ENCODE measurements at regions not wholly inside any gene's neighbourhood (a gene's known extent, or its start where the extent isn't known, plus 50 kb on each side); places are given as distances from the start of the nearest gene placed in this dataset.

DNA sequence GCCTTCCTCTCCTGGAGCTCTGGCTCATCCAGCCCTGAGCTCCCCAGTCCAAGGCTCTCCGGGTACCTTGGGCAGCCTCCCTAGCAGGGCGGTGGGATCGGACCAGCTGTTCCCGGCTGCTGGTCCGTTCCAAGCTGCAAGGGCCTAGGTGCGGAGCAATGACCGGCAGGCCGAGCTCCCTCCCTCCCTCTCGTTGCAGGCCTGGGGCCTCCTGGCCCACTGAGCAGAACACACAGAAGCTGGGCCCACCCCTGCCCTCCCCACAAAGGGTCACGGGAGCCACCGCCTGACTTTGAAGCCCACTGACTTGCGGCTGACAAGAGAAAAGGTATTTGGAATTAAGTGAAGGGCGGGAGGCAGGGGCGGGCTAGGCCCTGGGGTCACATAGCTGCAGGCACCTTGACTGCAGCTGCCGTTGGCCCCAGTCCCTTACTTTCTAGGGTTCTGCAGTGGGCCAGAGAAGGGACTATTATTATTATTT is 104.7 kb upstream of the IER5L start:
- H3K36me3 ChIP-seq (ENCODE audit: low read depth) = no peaks in the 10 kb centered on the region
- POLR2A ChIA-PET (ENCODE audit: unreplicated experiment) = interaction anchor here (0.5 to 1.0 kb wide), 5 partner anchors 27 to 508 kb away, joined by 3 to 7 read pairs (median 5); partner anchors contain the start of gene IER5L

DNA sequence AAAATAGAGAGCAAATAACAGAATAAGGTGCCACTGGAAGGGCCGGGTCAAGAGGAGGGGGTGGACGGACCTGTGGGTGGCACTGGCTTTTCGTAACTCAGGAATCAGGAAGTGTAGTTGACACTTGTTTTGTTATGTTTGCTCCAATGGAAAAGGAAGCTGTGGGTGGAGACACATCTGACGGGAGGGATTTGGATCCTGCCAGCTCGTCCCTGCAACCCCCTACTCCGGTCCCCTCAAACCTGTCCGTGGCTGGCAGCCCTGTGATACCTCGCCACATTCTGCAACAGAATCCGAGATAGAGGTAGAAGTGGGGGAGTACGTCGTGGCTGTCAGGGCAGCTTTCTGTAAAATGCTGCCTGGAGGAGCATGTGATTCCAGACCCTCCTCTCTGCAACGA is 104.2 kb upstream of the IER5L start:
- intact Hi-C loops (cut with micrococcal nuclease; ENCODE audit: unreplicated experiment) = no loop called here
- TF ChIP-seq, protein P1, sequence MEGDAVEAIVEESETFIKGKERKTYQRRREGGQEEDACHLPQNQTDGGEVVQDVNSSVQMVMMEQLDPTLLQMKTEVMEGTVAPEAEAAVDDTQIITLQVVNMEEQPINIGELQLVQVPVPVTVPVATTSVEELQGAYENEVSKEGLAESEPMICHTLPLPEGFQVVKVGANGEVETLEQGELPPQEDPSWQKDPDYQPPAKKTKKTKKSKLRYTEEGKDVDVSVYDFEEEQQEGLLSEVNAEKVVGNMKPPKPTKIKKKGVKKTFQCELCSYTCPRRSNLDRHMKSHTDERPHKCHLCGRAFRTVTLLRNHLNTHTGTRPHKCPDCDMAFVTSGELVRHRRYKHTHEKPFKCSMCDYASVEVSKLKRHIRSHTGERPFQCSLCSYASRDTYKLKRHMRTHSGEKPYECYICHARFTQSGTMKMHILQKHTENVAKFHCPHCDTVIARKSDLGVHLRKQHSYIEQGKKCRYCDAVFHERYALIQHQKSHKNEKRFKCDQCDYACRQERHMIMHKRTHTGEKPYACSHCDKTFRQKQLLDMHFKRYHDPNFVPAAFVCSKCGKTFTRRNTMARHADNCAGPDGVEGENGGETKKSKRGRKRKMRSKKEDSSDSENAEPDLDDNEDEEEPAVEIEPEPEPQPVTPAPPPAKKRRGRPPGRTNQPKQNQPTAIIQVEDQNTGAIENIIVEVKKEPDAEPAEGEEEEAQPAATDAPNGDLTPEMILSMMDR (conservative IDR thresholded peaks at IDR 0.05) = no peak
- no peak for TF ChIP-seq EZH2 (IDR thresholded peaks at IDR 0.05; ENCODE audit: low read depth)
- H3K9me3 ChIP-seq (ENCODE audit: insufficient read depth, low read depth) = no peaks in the 10 kb centered on the region
- no peak overlapping the region for H3K4me2 ChIP-seq
- BruUV-seq (replicated peaks) = no TSS peak
- DNase-seq = no peak
- ChIA-PET POLR2A (ENCODE audit: unreplicated experiment) (interaction anchor here (0.6 to 1.0 kb wide), 4 partner anchors 27 to 508 kb away, joined by 3 to 7 read pairs (median 5); partner anchors contain the start of gene IER5L), CTCF (no interaction called here)
- H3K27me3 ChIP-seq (ENCODE audit: insufficient read depth, low read depth) = no peaks in the 10 kb centered on the region
- no peak overlapping the region for H3K4me3 ChIP-seq
- H3K27ac ChIP-seq = no peak overlapping the region
- no peak overlapping the region for H2AFZ ChIP-seq
- H4K20me1 ChIP-seq (ENCODE audit: insufficient read depth) = no peaks in the 10 kb centered on the region
- H3K36me3 ChIP-seq (ENCODE audit: low read depth) = no peaks in the 10 kb centered on the region
- peaks cover 17% of the 10 kb centered on the region for H3F3A ChIP-seq (ENCODE audit: insufficient read depth, low read depth)
- peaks cover 23% of the 10 kb centered on the region for H3K4me1 ChIP-seq (replicated peaks; ENCODE audit: insufficient read depth)
- no peaks in the 10 kb centered on the region for H3K79me2 ChIP-seq (ENCODE audit: low read depth)
- H3K9me2 ChIP-seq (ENCODE audit: insufficient read depth) = no peaks in the 10 kb centered on the region

More for the DNA sequence above, 104.7 kb upstream of the IER5L start:
- Histone ChIP-seq H3K4me1 (replicated peaks; ENCODE audit: insufficient read depth) (peaks cover 18% of the 10 kb centered on the region), H3K27ac (no peak overlapping the region), H4K20me1 (ENCODE audit: insufficient read depth) (no peaks in the 10 kb centered on the region), H3K79me2 (ENCODE audit: low read depth) (no peaks in the 10 kb centered on the region), H3K9me2 (ENCODE audit: insufficient read depth) (no peaks in the 10 kb centered on the region), H3K4me3 (no peak overlapping the region), H3K4me2 (no peak overlapping the region), H3K9me3 (ENCODE audit: insufficient read depth, low read depth) (no peaks in the 10 kb centered on the region), H3F3A (ENCODE audit: insufficient read depth, low read depth) (peaks cover 12% of the 10 kb centered on the region), H3K27me3 (ENCODE audit: insufficient read depth, low read depth) (no peaks in the 10 kb centered on the region), H2AFZ (no peak overlapping the region)
- CTCF ChIA-PET = no interaction called here
- TF ChIP-seq, protein P1 (conservative IDR thresholded peaks at IDR 0.05) = no peak
- TF ChIP-seq EZH2 (IDR thresholded peaks at IDR 0.05; ENCODE audit: low read depth) = no peak
- intact Hi-C loops (cut with micrococcal nuclease; ENCODE audit: unreplicated experiment) = no loop called here
- no peak for DNase-seq
- BruUV-seq (replicated peaks) = no TSS peak

DNA sequence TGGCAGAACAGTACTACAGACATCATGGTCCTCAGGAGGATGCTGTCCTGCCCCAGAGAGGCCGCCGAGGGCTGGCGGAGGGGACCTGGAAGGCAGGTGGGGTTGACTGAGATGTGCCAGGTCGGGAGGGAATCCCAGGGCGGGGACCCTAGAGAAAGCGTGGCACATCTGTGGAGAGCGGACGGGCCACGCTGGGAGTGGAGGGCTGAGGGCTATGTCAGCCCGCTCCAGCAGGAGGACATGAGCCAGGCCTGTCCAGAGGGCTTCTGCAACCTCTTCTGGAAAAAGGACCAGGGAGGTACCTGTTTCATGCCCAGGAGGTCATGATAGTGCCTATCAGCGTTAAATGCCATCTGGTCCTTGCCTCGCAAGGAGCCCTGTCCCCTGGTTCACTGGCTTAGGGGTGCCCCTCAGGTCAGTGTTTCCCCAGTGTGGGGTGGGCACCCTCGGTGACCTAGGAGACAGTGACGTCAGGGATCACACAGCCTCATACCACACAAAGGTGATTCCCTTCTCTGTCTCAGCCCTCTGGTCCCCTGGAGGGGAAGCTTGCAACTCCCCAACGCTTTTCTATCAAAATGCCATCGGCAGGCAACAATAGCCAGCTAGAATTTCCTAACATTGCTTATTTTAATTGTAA is 103.6 kb upstream of the IER5L start:
- POLR2A ChIA-PET (ENCODE audit: unreplicated experiment) = interaction anchor here (1.0 kb wide), 1 partner anchor 103 kb away, joined by 5 read pairs; the partner anchor contains the start of gene IER5L
- intact Hi-C loops (cut with micrococcal nuclease; ENCODE audit: unreplicated experiment) = no loop called here
- no peak for TF ChIP-seq EZH2 (IDR thresholded peaks at IDR 0.05; ENCODE audit: low read depth)
- TF ChIP-seq, protein P1 (conservative IDR thresholded peaks at IDR 0.05) = no peak

More for the DNA sequence above, 103.6 kb upstream of the IER5L start:
- Histone ChIP-seq H3K27me3 (ENCODE audit: insufficient read depth, low read depth) (no peaks in the 10 kb centered on the region), H3K79me2 (ENCODE audit: low read depth) (no peaks in the 10 kb centered on the region), H2AFZ (no peak overlapping the region), H3F3A (ENCODE audit: insufficient read depth, low read depth) (peaks cover 24% of the 10 kb centered on the region), H3K4me3 (no peak overlapping the region), H3K27ac (no peak overlapping the region), H4K20me1 (ENCODE audit: insufficient read depth) (no peaks in the 10 kb centered on the region), H3K4me1 (replicated peaks; ENCODE audit: insufficient read depth) (peaks cover 29% of the 10 kb centered on the region), H3K4me2 (no peak overlapping the region), H3K36me3 (ENCODE audit: low read depth) (no peaks in the 10 kb centered on the region), H3K9me2 (ENCODE audit: insufficient read depth) (no peaks in the 10 kb centered on the region), H3K9me3 (ENCODE audit: insufficient read depth, low read depth) (no peaks in the 10 kb centered on the region)
- no TSS peak for BruUV-seq (replicated peaks)
- DNase-seq = no peak
- CTCF ChIA-PET = no interaction called here
